Stimulated activated CD4-positive, alpha-beta T cell treated with anti-CD3 and anti-CD28 coated beads, Interleukin-2, amount 100 ng/mL, for 48 hours (primary cell): ENCODE measurements at regions not wholly inside any gene's neighbourhood (a gene's known extent, or its start where the extent isn't known, plus 50 kb on each side); places are given as distances from the start of the nearest gene placed in this dataset.

Source experiments
- DNase-seq, 2 donors: peaks; one replicate each; pipeline ENCODE4 v3.0.0-alpha.2; 2020

GRCh38 chrX:49773993-49774392, 55.1 kb upstream of the PAGE4 start:
- no peak for DNase-seq

- DNase-seq: no peak
Observed at GRCh38 chrX:49767236-49767635, 61.9 kb upstream of the PAGE4 start.

DNA sequence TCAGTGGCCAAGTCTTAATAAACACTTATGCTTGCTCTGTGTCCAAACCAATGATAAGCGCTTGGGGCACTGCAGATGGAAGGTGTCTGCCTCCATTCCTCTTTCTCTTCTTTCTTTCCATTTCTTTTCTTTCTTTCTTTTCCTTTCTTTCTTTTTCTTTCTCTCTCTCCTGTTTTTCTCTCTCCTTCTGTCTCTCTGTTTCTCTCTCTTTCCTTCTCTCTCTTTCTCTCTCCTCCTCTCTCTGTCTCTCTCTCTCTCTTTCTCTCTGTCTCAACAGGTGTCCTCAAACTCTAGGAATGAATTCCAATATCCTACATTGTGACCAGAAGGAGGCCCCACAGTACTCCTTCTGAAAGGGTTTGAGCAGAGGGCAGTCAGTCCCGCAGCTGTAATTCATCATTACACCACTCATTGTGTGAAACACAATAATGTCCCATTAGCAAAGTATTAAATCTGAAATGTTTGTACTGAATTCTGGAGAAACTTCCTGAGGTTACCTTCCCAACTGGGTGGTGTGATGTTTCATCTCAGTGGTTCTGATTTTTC, 66.5 kb upstream of the PAGE1 start:
- DNase-seq: no peak

DNA sequence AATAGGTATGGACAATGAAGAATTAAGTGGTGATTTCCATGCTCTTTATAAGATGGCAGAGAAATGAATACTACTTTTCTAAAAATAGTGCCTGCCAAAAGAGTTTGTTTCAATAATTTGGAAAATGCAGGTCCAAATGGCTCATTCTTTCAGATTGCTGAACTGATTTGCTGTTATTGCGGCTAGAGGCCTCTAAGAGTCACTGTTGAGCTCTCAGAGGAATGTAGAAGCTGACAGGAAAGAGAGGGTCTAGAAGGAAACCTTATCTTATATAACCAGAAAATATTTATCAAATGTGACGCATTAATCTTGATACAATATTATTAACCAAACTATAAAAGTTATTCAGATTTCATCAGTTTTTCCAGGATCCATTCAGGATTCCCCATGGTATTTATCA, 65.7 kb upstream of the PAGE1 start:
- no peak for DNase-seq

DNA sequence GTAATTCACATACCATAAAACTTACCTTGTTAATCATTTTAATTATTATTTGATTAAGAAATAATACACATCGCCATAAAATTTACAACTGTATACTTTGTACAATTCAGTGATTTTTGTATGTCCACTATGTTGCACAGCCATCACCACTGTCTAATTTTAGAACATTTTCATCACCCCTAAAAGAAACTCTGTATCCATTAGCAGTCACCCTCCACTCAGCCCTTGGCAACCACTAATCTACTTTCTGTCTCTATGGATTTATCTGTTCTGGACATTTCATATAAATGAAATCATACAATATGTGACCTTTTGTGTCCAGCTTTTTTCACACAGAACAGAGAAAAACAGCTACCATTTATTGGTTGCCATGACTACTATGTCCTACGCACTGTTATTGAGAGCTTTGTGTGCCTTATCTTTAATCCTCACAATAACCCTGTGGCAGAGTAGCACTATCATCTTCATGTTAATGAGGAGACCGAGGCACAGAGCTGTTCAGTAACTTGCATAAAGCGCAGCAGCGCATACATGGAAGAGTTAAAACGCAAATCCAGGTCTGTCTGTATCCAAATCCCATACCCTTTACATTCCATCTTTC, 64.6 kb upstream of the PAGE1 start:
- no peak for DNase-seq

DNA sequence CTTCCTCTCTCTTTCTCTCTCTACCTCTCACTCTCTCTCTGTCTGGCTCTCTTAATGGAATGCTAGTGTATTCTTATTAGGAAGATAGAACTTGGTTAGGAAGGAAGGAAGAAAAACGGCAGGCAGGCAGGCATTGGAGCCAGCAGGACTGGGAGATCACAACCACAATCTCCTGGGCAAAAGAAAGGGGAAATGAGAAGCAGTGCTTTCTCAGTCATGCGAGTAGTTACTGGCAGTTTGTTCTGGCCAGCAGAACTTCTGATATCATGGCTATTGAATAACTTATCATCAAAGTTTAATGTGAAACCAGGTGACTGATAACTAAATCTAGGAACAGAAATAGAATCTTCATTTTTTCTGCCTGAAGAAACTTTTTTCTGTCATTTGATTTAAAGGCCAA, 60.9 kb upstream of the PAGE1 start:
- DNase-seq: no peak

GRCh38 chrX:49754233-49754857, 58.6 kb upstream of the PAGE1 start:
- peak; percentile 15 to 31 for DNase-seq

- no peak for DNase-seq
Observed at GRCh38 chrX:49753691-49754090, 57.9 kb upstream of the PAGE1 start.

DNA sequence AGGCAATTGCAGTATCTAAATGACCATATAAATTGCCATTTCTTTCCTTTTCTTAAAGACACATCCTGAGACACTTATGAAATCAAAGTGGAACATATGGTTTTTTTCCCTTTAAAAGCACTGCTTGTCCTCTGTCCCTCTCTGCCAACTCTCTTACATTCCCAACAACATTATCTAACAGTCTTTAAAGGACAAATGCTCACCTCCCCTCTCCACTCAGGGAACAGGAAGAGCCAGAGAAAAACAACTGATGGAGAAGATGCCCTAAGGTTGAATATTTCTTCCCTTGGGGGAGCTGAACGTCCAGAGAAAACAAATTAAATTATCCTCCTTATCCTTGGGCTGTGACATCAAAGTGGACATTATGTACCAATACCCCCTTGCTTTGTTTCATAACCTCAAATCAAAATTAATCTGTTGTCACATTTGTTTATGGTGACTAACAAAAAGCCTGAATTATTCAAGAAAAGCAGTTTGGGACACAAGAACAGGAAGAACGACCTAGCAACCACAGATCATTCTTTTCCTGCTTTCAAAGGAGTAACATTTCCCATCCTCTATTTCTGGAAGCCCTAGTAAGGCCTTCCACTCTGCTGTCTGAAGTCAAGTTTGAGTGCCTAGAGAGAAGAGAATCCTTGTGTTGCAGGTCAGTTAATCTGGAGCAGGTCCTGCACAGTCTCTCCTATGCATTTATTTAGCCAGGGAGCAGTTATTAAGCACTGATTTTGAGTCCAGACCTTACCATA, 52.6 kb upstream of the PAGE1 start:
- DNase-seq: no peak

GRCh38 chrX:49746306-49746705, 50.5 kb upstream of the PAGE1 start:
- no peak for DNase-seq
